Right ventricle myocardium inferior (tissue), 1 donor: ENCODE measurements at regions not wholly inside any gene's neighbourhood (a gene's known extent, or its start where the extent isn't known, plus 50 kb on each side); places are given as distances from the start of the nearest gene placed in this dataset.
A peak's percentile ranks its signal among the peaks of the same experiment; 100 is the strongest.

ENCODE experiments used
- ATAC-seq: fragments of 200-7000 bp; cut with Tn5 transposase; one replicate; pipeline ENCODE4 v1.9.1; 2020; ENCODE audit warnings: mild to moderate bottlenecking, moderate library complexity
- DNase-seq: peaks from one replicate; pipeline ENCODE4 v3.0.0; 2021; ENCODE audit errors: missing footprints
- intact Hi-C: fragments of 100-400 bp; cut with DNase I; formaldehyde crosslinking; loops from one replicate; pipeline ENCODE4 v1.11.0; 2022
- donor health status: DM: no; HTN: yes; CAD: no; lungs with severe emphysema.

DNA sequence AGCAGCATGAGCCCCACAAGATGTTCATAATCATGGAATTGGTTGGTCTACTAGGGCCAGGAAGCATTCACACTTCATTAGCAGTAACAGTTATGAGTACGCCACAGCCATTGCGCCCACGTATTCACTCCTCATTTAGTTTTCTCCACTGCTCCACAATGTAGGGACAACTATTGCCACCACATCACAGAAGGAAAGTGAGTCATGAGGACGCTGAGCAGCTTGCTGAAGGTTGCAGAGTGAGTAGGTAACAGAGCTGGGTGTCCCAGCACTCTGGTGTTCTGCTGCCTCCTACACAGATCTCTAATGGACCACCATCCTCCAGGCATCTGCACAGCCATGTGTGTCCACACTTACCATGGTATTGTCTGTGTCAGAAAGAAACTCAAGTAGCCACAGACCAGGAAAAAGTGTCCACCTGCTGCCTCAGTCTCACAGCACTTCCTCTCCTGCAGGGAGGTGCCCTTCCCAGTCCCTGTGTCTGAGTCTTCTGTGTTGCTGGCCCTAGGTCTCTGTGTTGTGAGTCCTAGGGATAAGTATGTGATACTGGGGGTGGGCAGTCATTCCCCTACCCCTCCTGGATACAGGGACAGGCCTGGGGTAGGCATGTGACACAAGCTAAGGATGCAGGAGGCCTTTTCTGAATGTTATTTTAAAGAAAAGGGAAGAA, 103.9 kb downstream of the TTLL2 start:
- no peak for DNase-seq
- intact Hi-C loops, result no loop called here

GRCh38 chr6:167429353-167429752, 104.5 kb downstream of the TTLL2 start:
- intact Hi-C loops, result no loop called here
- ATAC-seq (no peak), DNase-seq (no peak)

More for the DNA sequence above, 103.9 kb downstream of the TTLL2 start:
- no peak for ATAC-seq

DNA sequence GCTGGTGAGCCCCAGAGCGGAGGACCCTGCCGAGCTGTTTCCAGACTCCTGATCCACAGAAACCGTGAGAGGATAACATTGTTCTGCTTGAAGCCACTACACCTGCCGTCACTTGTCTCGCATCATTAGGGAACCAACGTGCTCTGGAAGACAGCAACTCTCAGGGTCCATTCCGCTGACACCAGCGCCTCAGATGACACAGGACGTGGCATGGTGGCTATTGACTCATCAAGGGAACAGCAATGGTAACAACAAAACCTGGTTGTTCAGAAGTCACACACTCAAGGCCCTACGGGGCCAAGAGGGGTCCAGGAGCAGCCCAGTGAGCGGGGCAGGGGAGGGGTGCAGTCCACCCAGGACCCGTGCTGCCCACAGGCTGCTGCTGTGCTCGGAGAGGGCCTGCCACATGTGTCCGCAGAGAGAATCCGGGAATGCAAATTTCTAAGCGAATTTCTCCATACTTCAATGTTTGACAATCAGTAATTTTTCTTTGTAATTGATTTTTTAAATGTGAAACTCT, 110.4 kb downstream of the TTLL2 start:
- no peak for DNase-seq
- intact Hi-C loops, result no loop called here
- no peak for ATAC-seq

GRCh38 chr6:167437888-167438484, 113.1 kb downstream of the TTLL2 start:
- ATAC-seq (no peak), DNase-seq (no peak)
- intact Hi-C loops, result no loop called here

DNA sequence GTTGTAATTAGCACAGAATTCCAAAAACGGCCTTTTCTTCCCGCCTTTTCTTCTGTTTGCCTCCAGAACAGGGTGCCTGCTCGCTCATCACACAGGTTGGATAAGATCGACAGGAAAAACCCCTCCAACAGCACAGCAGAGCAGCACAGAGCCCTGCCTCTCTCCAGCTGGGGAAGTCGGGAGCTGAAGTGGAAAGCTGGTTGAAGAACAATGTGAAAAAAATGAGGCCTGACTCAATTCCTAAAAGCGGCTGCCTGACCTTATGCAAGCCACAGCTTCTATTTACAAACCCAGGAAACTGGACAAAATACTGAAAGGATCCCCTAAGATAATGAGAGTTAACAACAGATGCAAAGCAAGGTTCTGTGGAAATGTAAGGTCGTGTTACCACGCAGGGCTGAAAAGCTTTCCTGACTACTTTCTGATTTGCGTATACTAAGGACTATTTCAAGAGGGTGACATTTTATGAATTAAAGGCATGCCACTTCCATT, 116.9 kb downstream of the TTLL2 start:
- no peak for ATAC-seq

GRCh38 chr6:167442245-167442644, 117.4 kb downstream of the TTLL2 start:
- DNase-seq (no peak), ATAC-seq (no peak)
- intact Hi-C loops, result no loop called here

More for the DNA sequence above, 116.9 kb downstream of the TTLL2 start:
- DNase-seq, result no peak
- intact Hi-C loops, result no loop called here

DNA sequence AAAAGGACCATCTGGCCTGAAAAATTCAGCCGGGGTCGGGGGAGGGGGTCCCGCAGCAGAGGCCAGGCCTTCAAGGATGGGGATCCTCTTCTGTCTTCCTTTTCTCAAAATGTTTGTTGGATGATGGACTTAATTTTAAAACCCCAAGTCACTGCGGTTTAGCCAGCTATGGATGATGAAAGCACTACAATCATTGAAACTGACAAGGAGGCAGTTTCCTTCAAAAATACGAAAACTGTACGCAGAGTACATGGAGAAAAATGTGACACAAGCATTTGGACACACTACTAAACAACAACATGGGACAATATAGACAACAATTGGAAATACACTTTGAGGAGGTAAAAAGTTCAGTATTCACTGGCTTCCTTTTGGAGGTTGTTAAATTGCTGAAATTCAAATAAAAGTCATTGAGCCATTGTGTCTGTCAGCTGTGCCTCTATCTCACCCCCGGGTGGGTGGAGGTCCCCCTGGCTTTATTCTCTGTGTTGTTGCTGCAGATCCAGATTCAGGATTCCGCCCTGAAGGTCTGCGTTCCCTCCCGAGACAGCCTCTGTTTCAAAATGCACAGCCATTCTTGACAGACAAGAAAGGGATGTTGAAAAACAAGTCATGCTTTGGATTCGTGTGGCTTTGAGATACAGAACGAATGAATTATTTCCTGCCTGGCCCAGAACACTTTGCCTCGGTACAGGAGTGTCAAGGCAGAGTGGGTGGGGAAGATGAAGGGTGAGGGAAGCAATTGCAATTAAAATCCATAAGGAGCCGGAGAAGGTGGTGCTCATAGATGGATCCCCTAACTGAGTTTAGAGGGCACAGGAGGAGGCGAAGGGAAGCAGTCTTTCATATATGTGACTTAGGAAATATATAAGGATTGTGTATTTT, 118.2 kb downstream of the TTLL2 start:
- intact Hi-C loops, result no loop called here
- ATAC-seq (no peak), DNase-seq (no peak)

DNA sequence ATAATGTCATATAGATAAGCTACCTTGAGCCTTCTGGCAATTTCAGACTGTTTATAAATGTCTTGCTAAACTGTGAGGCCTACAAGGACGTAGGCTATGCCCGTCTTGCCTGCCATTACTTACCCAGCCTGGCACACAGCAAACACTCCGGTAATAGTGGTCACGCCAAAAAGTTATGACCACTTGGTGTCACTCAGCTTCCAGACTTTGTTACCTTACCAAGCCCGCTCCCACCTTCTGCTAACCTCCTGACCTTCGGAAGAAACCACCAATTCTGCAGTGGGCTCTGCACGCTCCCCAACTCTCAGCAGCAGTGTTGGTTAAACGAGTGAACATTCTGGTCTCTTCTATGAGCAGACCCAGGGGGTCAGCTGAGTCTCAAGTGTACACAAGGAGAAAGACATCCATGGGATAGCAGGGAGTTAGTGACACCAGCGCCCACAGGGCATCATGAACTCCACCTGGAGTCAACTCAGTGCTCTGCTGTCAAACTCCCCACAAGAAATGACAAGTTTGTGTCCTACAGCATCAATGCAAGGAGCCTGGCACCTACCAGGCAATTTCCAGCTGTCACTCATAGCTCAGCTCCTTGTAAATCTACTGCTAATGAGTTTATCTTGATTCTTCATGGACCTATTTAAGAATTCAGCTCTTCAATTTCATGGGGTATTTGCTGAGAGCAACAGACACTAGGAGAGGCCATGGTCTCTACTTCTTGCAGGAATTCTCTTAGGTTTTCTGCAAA, 119.9 kb downstream of the TTLL2 start:
- intact Hi-C loops, result no loop called here
- ATAC-seq, result no peak
- DNase-seq, result no peak

GRCh38 chr6:167445568-167445967, 120.7 kb downstream of the TTLL2 start:
- intact Hi-C loops, result no loop called here
- ATAC-seq (no peak), DNase-seq (no peak)

DNA sequence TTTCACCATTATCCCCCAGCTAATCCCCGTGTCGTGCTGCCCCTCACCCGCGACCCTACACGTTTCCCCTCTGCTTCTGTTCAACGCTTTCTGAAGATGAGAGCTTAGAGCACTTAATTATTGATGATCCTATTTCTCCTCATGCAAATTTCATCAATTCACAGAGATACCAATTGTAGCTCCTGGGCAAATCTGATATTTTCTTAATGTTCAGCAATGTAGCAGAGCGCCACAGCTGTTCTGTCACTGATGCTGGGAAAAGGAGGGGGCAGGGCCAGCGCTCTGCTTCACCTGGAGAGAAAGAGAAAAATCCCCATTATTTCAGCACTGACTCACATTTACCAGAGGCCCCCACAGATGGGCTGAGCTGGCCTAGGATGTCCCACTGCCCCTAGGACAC, 121.2 kb downstream of the TTLL2 start:
- ATAC-seq, result no peak
- no peak for DNase-seq
- intact Hi-C loops, result no loop called here

GRCh38 chr6:167446971-167447370, 122.1 kb downstream of the TTLL2 start:
- no peak for DNase-seq
- no peak for ATAC-seq
- intact Hi-C loops, result no loop called here

DNA sequence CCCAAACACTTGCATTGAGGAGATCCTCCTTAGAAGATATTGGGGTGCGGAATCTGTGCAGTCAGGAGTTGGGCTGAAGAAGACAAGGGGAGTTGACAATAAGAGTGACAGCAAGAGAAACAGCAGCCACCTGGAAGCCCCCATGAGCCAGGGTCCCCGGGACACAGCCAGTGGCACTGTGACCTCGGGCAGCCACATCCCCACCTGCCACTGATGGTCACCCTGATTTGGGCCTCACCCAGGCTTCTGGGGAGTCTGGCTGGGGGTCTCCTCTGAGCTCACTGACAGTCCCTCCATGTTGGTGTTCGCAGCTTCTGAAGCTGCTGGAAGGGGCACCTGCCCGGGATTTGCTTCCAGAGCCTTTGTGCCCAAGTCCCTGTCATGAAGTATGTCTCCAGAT, 123.5 kb downstream of the TTLL2 start:
- intact Hi-C loops, result no loop called here
- no peak for ATAC-seq
- no peak for DNase-seq

DNA sequence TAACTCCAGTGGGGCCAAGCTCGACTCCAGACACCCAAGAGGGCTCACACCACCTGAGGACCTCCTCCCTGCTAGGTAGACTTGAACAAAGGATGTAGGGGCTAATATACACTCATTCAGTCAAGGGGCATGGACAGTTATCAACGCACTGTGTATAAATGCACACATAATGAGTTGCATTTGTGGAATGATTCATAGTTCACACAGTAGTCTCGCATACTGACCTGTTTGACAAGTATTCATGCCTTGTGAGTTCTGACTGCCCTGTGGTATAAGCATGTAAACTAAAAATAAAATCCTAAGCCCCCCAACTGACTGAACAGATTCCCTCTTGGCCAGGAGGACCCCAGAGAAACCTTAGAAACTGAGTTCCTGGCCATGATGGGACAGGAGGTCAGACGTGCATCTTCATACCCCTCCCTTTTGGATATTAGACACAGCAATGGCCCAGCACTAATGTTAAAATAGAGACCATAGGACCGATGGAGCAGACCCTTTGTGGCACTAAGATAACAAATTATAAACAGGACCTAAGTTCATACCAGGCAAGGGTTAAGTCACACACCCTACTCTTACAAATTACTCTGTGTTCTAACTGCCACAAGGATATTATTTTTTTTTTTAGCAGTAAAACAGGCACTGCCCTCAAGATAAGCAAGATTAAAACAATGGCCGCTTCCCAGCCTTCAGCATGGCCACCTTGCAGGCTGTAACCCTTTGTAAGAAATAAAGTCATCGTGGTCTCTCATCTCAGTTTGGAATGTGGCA, 124.4 kb downstream of the TTLL2 start:
- DNase-seq, result no peak
- intact Hi-C loops, result no loop called here
- no peak for ATAC-seq

DNA sequence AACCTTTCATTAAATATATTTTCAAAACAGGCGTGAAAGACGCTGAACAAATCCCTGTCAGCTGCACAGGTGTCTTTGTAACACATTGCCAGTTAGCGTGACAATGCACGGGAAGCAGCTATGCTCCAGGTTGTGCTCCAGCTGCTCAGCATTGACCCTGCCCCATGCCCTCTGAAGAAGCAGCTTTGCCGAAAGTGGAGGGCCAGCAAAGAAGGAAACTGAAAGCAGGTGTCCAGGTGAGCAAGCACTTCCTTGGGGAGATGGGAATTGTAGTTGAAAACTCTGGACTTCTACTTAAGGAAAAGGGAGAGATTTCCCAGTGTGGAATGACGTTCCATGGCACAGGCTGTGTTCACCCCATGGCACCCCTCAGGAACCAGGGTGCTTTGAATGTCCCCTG, 125.7 kb downstream of the TTLL2 start:
- intact Hi-C loops, result no loop called here
- ATAC-seq (no peak), DNase-seq (no peak)

- intact Hi-C loops, result no loop called here
- DNase-seq (no peak), ATAC-seq (no peak)
Observed at GRCh38 chr6:167452338-167453081, 127.6 kb downstream of the TTLL2 start.

- DNase-seq (no peak), ATAC-seq (no peak)
- intact Hi-C loops, result no loop called here
Observed at GRCh38 chr6:167453082-167453446, 128.2 kb downstream of the TTLL2 start.

DNA sequence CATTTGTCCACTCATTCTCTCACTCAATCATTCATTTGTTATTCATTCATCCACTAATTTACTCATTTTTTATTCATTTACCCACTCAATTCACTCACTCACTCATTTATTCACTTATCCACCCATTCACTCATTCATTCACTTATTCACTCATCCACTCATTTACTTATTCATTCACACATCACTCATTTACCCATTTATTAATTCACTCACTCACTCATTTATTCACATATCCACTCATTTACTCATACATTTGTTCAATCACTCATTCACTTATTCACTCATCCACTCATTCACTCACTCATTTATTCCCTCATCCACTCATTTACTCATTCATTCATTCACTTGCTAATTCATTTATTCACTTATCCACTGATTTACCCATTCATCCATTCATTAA, 129.1 kb downstream of the TTLL2 start:
- DNase-seq, result no peak
- intact Hi-C loops, result no loop called here
- ATAC-seq, result no peak

GRCh38 chr6:167455371-167455770, 130.5 kb downstream of the TTLL2 start:
- intact Hi-C loops, result no loop called here
- ATAC-seq, result peak; percentile 39
- no peak for DNase-seq
